Mesendoderm (in vitro differentiated cells): ENCODE measurements at regions not wholly inside any gene's neighbourhood (a gene's known extent, or its start where the extent isn't known, plus 50 kb on each side); places are given as distances from the start of the nearest gene placed in this dataset.
A peak's percentile ranks its signal among the peaks of the same experiment; 100 is the strongest.

Source experiments
- DNase-seq: peaks from one replicate; pipeline ENCODE4 v3.0.0; 2013
- H2AK5ac ChIP-seq: 2 replicates; pipeline ENCODE4 v1.6.1; 2013; ENCODE audit warnings: low read length, inconsistent platforms
- H2BK120ac ChIP-seq: 2 replicates; pipeline ENCODE4 v1.6.1; 2013; ENCODE audit warnings: low read depth, mild to moderate bottlenecking, low read length, moderate library complexity, mixed read lengths
- H2BK15ac ChIP-seq: replicated peaks from 2 replicates; pipeline ENCODE4 v1.6.1; 2013; ENCODE audit warnings: low read depth, mild to moderate bottlenecking, moderate library complexity
- H2BK5ac ChIP-seq: 2 replicates; pipeline ENCODE4 v1.6.1; 2013; ENCODE audit warnings: low read length, inconsistent platforms
- H3K18ac ChIP-seq: 2 replicates; pipeline ENCODE4 v1.6.1; 2013; ENCODE audit warnings: mild to moderate bottlenecking, low read length, mixed read lengths
- H3K23ac ChIP-seq: one replicate; pipeline ENCODE4 v1.6.1; 2013; ENCODE audit warnings: low read length
- H3K27ac ChIP-seq: 2 replicates; pipeline ENCODE4 v1.5.1; 2013; ENCODE audit warnings: low read depth, mild to moderate bottlenecking, inconsistent platforms, low read length, moderate library complexity
- H3K27me3 ChIP-seq: 2 replicates; pipeline ENCODE4 v1.6.1; 2013; ENCODE audit warnings: low read length, control low read depth, mild to moderate bottlenecking, inconsistent platforms; ENCODE audit not compliant: insufficient read depth, poor library complexity
- H3K36me3 ChIP-seq: 2 replicates; pipeline ENCODE4 v1.6.1; 2013; ENCODE audit warnings: low read length, inconsistent platforms; ENCODE audit not compliant: control insufficient read depth, insufficient read depth
- H3K4ac ChIP-seq: one replicate; pipeline ENCODE4 v1.6.1; 2013; ENCODE audit warnings: low read depth, mild to moderate bottlenecking, low read length, moderate library complexity
- H3K4me1 ChIP-seq: 2 replicates; pipeline ENCODE4 v1.6.1; 2013; ENCODE audit warnings: low read depth, low read length, inconsistent platforms; ENCODE audit not compliant: control insufficient read depth
- H3K4me2 ChIP-seq: 2 replicates; pipeline ENCODE4 v1.6.1; 2013; ENCODE audit warnings: low read length
- H3K4me3 ChIP-seq: 2 replicates; pipeline ENCODE4 v1.5.1; 2013; ENCODE audit warnings: mild to moderate bottlenecking, low read length
- H3K56ac ChIP-seq: one replicate; pipeline ENCODE4 v1.6.1; 2013; ENCODE audit warnings: low read length
- H3K79me1 ChIP-seq: 2 replicates; pipeline ENCODE4 v1.6.1; 2013; ENCODE audit warnings: low read length, inconsistent platforms
- H3K79me2 ChIP-seq: 2 replicates; pipeline ENCODE4 v1.6.1; 2013; ENCODE audit warnings: mild to moderate bottlenecking, low read length; ENCODE audit not compliant: control insufficient read depth, insufficient read depth
- H3K9ac ChIP-seq: 2 replicates; pipeline ENCODE4 v1.6.1; 2013; ENCODE audit warnings: low read length, inconsistent platforms
- H4K5ac ChIP-seq: one replicate; pipeline ENCODE4 v1.6.1; 2013; ENCODE audit warnings: low read length
- H4K8ac ChIP-seq: one replicate; pipeline ENCODE4 v1.6.1; 2013; ENCODE audit warnings: low read depth, mild to moderate bottlenecking, control low read depth, low read length, moderate library complexity
- WGBS: extraction: QIAGEN DNeasy Blood & Tissue Kit; methylation state at CpG from one replicate; pipeline ENCODE4 v1.1.7; 2013; ENCODE audit warnings: low lambda C conversion rate, missing lambda C conversion rate; ENCODE audit not compliant: insufficient coverage; ENCODE audit errors: extremely low coverage; 5-methylcytosine and 5-hydroxymethylcytosine counted together

DNA sequence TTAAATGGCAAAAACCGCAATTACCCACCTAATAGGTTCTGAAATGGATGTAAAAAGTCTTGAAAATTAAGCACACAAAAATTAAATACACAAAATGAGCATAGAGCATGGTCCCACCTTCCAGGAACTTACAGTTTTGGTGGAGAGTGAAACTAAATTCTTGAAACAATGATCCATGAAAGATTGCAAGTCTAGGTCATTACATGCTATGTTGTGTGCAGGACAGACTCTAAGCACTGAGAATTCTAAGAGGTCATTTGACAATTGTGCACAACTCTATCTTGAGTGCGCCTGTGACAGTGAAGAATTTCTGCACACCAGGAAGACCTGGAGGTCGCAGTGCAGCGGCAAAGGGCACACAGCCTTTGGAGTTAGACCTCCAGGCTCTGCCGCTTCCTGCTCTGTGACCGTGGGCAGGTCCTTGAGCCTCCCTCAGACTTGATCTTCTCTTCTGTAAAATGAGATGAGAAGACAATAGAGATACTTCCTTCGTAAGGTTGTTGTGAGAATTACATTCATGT lies 153.3 kb upstream of the TPM1 start:
- Histone ChIP-seq H2BK120ac (no peak overlapping the region), H3K79me2 (no peaks in the 10 kb centered on the region), H3K4me1 (peaks cover 5% of the 10 kb centered on the region), H3K23ac (no peak overlapping the region), H2BK5ac (no peak overlapping the region), H2BK15ac (no peak overlapping the region), H3K56ac (no peak overlapping the region), H3K36me3 (no peaks in the 10 kb centered on the region), H3K27me3 (no peaks in the 10 kb centered on the region), H4K5ac (no peak overlapping the region), H3K9ac (no peak overlapping the region), H3K27ac (no peak overlapping the region), H3K18ac (no peak overlapping the region), H4K8ac (no peak overlapping the region), H3K4ac (no peak overlapping the region), H2AK5ac (no peak overlapping the region), H3K4me3 (no peak overlapping the region), H3K79me1 (no peaks in the 10 kb centered on the region), H3K4me2 (no peak overlapping the region)
- DNase-seq: no peak
- WGBS: no CpG with 5 or more reads among the region's 7 CpGs

DNA sequence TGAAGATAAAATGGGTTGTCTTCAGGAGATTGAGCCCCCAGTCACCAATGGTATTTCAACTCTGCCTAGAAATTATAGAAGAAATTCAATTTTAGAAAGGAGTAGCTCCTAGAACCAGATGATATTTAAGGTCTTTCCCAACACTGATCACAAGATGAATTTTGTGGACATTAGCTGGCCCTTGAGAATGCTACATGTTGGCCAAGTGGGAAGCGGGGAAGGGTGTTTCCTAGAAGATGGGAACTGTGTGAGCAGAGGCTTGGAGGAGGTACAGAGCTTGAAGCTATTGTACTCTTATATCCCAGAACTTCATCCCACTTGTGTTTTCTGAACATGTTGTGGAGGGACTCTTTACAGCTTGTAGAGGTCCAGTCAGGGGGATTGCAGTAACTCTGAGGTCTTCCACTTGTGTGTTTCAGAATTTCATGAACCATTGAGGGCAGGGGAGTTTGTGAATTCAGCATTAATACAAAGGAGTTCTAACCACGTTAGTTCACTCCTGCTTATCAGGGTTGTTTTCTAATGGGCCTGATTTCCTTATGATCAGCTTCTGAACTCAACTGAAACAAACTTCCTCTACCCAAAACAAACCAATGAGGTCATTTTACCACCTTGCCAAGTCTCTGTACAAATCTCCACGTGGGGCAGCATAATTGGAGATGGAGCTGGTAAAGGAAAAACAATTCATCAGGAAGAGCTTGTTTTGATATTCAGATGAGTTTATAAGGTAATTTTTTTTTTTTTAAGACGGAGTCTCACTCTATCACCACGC lies 152.6 kb upstream of the TPM1 start:
- H3K36me3 ChIP-seq: no peaks in the 10 kb centered on the region
- H3K56ac ChIP-seq: no peak overlapping the region
- no peak overlapping the region for H2AK5ac ChIP-seq
- H3K79me2 ChIP-seq: no peaks in the 10 kb centered on the region
- no peaks in the 10 kb centered on the region for H3K79me1 ChIP-seq
- H3K4me2 ChIP-seq: no peak overlapping the region
- no peak overlapping the region for H3K4me3 ChIP-seq
- no peak for DNase-seq
- no peak overlapping the region for H2BK5ac ChIP-seq
- no peak overlapping the region for H3K27ac ChIP-seq
- no peak overlapping the region for H3K9ac ChIP-seq
- no peak overlapping the region for H2BK15ac ChIP-seq
- H3K4ac ChIP-seq: no peak overlapping the region
- peaks cover 5% of the 10 kb centered on the region for H3K4me1 ChIP-seq
- no CpG with 5 or more reads among the region's 5 CpGs for WGBS
- no peak overlapping the region for H2BK120ac ChIP-seq
- no peak overlapping the region for H4K8ac ChIP-seq
- no peaks in the 10 kb centered on the region for H3K27me3 ChIP-seq
- H3K18ac ChIP-seq: no peak overlapping the region
- H3K23ac ChIP-seq: no peak overlapping the region
- H4K5ac ChIP-seq: no peak overlapping the region

DNA sequence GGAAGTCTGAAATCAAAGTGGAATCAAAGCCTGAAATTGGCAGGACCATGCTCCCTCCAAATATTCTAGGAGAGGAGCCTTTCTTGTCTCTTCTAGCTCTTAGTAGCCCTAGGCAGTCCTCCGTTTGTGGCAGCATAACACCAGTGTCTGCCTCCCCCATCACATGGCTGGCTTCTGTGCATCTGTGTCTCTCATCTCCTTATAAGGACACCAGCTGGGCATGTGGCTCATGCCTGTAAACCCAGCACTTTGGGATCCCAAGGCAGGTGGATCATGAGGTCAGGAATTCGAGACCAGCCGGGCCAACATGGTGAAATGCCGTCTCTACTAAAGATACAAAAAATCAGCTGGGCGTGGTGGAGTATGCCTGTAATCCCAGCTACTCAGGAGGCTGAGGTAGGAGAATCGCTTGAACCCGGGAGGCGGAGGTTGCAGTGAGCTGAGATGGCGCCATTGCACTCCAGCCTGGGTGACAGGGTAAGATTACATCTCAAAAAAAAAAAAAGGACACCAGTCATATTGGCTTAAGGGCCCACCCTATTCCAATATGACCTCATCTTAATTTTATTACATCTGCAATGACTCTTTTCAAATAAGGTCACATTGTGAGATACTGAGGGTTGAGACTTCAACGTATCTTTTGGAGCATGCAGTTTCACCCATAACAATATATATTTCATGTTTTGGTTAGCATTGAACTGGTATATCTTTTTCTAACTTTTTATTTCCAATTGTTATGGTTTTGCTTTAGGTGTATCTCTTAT lies 148.0 kb upstream of the TPM1 start:
- H3K23ac ChIP-seq: no peak overlapping the region
- peak; percentile 46 for DNase-seq

DNA sequence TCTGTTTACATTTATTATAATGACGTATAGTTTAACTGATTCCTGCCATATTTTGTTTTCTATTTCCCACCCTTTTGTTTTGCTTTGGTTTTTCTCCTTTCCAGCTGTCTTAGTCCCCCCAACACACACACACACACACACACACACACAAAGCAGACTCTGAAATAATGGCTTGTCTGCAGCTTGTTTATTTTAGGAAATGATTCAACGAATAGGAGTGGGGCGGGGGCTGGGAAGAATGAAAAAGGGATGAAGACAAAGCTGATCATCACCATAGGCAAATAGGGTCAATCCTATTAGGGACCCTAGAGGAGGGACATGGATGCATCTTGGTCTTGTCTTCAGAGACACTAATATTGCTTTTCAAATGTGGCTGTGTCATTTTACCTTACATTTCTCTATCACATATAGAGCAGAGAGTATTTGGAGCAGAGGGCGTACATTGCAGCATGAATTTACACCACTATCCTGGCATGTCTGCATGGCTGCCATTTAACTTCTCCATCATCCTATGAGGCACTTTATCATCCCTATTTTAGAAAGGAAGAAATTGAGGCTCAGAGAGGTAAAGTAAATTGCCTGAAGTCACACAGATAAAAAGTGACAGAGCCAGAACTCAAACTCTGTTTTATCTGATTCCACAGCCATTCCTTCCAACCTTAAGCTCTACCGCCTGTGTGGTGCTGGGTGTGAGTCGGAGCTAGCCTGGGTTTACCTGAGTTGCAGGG lies 147.2 kb upstream of the TPM1 start:
- no peak overlapping the region for H3K23ac ChIP-seq
- no peak overlapping the region for H3K4ac ChIP-seq
- H3K79me1 ChIP-seq: no peaks in the 10 kb centered on the region
- H3K4me3 ChIP-seq: no peak overlapping the region
- H3K27ac ChIP-seq: no peak overlapping the region
- peaks cover 3% of the 10 kb centered on the region for H3K4me1 ChIP-seq
- no CpG with 5 or more reads among the region's 6 CpGs for WGBS
- H4K8ac ChIP-seq: no peak overlapping the region
- no peak overlapping the region for H3K56ac ChIP-seq
- H3K27me3 ChIP-seq: no peaks in the 10 kb centered on the region
- no peak overlapping the region for H2BK5ac ChIP-seq
- H3K4me2 ChIP-seq: no peak overlapping the region
- no peak overlapping the region for H4K5ac ChIP-seq
- no peak overlapping the region for H2BK15ac ChIP-seq
- no peaks in the 10 kb centered on the region for H3K36me3 ChIP-seq
- H2BK120ac ChIP-seq: peak overlapping the region; percentile 19
- H2AK5ac ChIP-seq: no peak overlapping the region
- H3K79me2 ChIP-seq: no peaks in the 10 kb centered on the region
- H3K9ac ChIP-seq: no peak overlapping the region
- H3K18ac ChIP-seq: no peak overlapping the region
- DNase-seq: no peak

More for the DNA sequence above, 148.0 kb upstream of the TPM1 start:
- Histone ChIP-seq H3K4me2 (no peak overlapping the region), H4K8ac (no peak overlapping the region), H3K4me1 (peaks cover 3% of the 10 kb centered on the region), H2AK5ac (no peak overlapping the region), H3K18ac (no peak overlapping the region), H4K5ac (no peak overlapping the region), H3K56ac (no peak overlapping the region), H3K4ac (no peak overlapping the region), H3K79me1 (no peaks in the 10 kb centered on the region), H3K27me3 (no peaks in the 10 kb centered on the region), H2BK15ac (no peak overlapping the region), H3K27ac (no peak overlapping the region), H2BK120ac (no peak overlapping the region), H3K4me3 (no peak overlapping the region), H2BK5ac (no peak overlapping the region), H3K9ac (no peak overlapping the region), H3K36me3 (no peaks in the 10 kb centered on the region), H3K79me2 (no peaks in the 10 kb centered on the region)
- WGBS: no CpG with 5 or more reads among the region's 10 CpGs

DNA sequence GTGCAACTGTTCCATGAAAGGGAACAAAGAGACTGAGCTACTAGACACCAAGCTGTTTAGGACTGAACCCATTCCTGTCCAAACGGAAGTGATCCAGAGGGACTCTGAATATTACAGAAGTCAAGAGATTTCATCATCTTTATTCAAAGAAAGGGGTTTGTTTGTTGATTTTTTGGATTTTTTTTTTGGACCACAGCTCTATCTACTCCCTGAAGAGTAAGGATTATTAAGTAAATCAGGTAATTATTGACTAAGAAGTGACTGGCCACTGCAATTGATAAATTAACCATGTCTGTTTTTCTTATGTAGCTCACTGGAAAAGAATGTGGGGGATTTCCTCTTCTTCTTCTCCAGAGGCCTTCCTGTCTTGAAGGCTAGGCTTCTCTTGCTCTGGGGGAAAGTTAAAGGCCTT lies 146.6 kb upstream of the TPM1 start:
- Histone ChIP-seq H3K27me3 (no peaks in the 10 kb centered on the region), H3K27ac (no peak overlapping the region), H3K4ac (peak overlapping the region; percentile 44), H3K4me3 (no peak overlapping the region), H2AK5ac (no peak overlapping the region), H3K36me3 (no peaks in the 10 kb centered on the region), H2BK120ac (no peak overlapping the region), H3K56ac (no peak overlapping the region), H2BK15ac (no peak overlapping the region), H3K4me1 (peaks cover 3% of the 10 kb centered on the region), H3K23ac (no peak overlapping the region), H3K4me2 (no peak overlapping the region), H4K5ac (no peak overlapping the region), H3K18ac (peak overlapping the region; percentile 23), H4K8ac (no peak overlapping the region), H3K9ac (no peak overlapping the region), H2BK5ac (no peak overlapping the region), H3K79me2 (no peaks in the 10 kb centered on the region), H3K79me1 (no peaks in the 10 kb centered on the region)
- DNase-seq: peak; percentile 46
- WGBS: no CpG with 5 or more reads among the region's 1 CpG
